K562 (cell line): ENCODE measurements at regions not wholly inside any gene's neighbourhood (a gene's known extent, or its start where the extent isn't known, plus 50 kb on each side); places are given as distances from the start of the nearest gene placed in this dataset.

Source experiments
- ATAC-seq: fragments of 200-7000 bp; cut with Tn5 transposase; 3 replicates; pipeline ENCODE4 v1.9.1; 2020; ENCODE audit warnings: moderate library complexity
- BruUV-seq: library from RNA; stranded (reverse); fragments of 400-500 nt; replicated peaks from 2 replicates; lab custom pipeline; 2021; lab: Mats Ljungman, UMichigan
- CTCF ChIA-PET: fragments of 300-600 bp; formaldehyde crosslinking; extraction: SDS; loops from one replicate; lab custom pipeline; 2021; ENCODE audit warnings: low intra/inter-chr PET ratio; lab: Yijun Ruan, JAX
- POLR2A ChIA-PET: fragments of 300-600, 350-650 bp; sonication (Branson Sonifier 250); formaldehyde crosslinking; extraction: SDS; loops from one replicate; lab custom pipeline; 2021; ENCODE audit warnings: antibody characterized with exemption, inconsistent platforms; lab: Yijun Ruan, JAX
- DNase-seq, 4 experiments: peaks; one replicate each; pipeline versions ENCODE4 v3.0.0 to v3.0.0-alpha.2; 2011 to 2018; ENCODE audit warnings: low spot score in 3 of 4, mixed read lengths in 3 of 4; ENCODE audit errors: extremely low read depth in 1 of 4
- FAIRE-seq: peaks from 2 replicates; lab custom pipeline; 2011; peaks lifted over from hg19 to GRCh38; lab: Jason Lieb, UNC
- H2AFZ ChIP-seq: 2 replicates; pipeline ENCODE4 v1.6.0; 2011; ENCODE audit warnings: low read depth, low read length, control low read depth, inconsistent platforms
- H3K27ac ChIP-seq: fragments of 200-600 bp; 3 replicates; pipeline ENCODE4 v1.8.0; 2011; ENCODE audit warnings: low read depth, mild to moderate bottlenecking, control low read depth, inconsistent platforms, low read length, moderate library complexity, mixed read lengths; ENCODE audit errors: extremely low read depth
- H3K27me3 ChIP-seq, 2 experiments: fragments of 300-600 bp in 1 of 2; 2 replicates in 1 of 2; 3 replicates in 1 of 2; pipeline versions ENCODE4 v1.6.0 to v1.8.0; 2011; ENCODE audit warnings: inconsistent platforms in 2 of 2, low read length in 2 of 2, mild to moderate bottlenecking in 1 of 2, mixed read lengths in 1 of 2, moderate library complexity in 1 of 2; ENCODE audit not compliant: control insufficient read depth in 2 of 2, insufficient read depth in 2 of 2
- H3K36me3 ChIP-seq: fragments of 300-600 bp; 3 replicates; pipeline ENCODE4 v1.8.0; 2011; ENCODE audit warnings: mild to moderate bottlenecking, low read length, inconsistent platforms; ENCODE audit not compliant: control insufficient read depth, insufficient read depth
- H3K4me1 ChIP-seq, 2 experiments: fragments of 200-600 bp in 1 of 2; replicated peaks in 1 of 2; 2 replicates in 1 of 2; 3 replicates in 1 of 2; pipeline versions ENCODE4 v1.5.1 to v1.8.0; 2011; ENCODE audit warnings: inconsistent platforms in 2 of 2, low read length in 2 of 2, mild to moderate bottlenecking in 1 of 2, mixed read lengths in 1 of 2, moderate library complexity in 1 of 2; ENCODE audit not compliant: control insufficient read depth in 2 of 2, insufficient read depth in 2 of 2
- H3K4me2 ChIP-seq: 2 replicates; pipeline ENCODE4 v1.6.1; 2011; ENCODE audit warnings: low read length, control low read depth, inconsistent platforms, mixed read lengths; ENCODE audit not compliant: insufficient read depth
- H3K4me3 ChIP-seq: fragments of 200-600 bp; sonication (generic), shearing (Covaris generic); 2 replicates; pipeline ENCODE4 v1.5.1; 2016; ENCODE audit warnings: control low read depth, inconsistent platforms
- H3K79me2 ChIP-seq: fragments of 200-600 bp; 3 replicates; pipeline ENCODE4 v1.8.0; 2011; ENCODE audit warnings: low read length, inconsistent platforms; ENCODE audit not compliant: control insufficient read depth, insufficient read depth
- H3K9ac ChIP-seq, 2 experiments: 2 replicates each; pipeline versions ENCODE4 v1.6.0 to v1.6.1; 2011; ENCODE audit warnings: low read depth in 2 of 2, low read length in 2 of 2, control low read depth in 1 of 2, inconsistent platforms in 1 of 2, mild to moderate bottlenecking in 1 of 2, mixed read lengths in 1 of 2; ENCODE audit not compliant: insufficient read depth in 1 of 2
- H3K9me1 ChIP-seq: one replicate; pipeline ENCODE4 v1.6.0; 2011; ENCODE audit warnings: inconsistent platforms, mild to moderate bottlenecking, low read length, moderate library complexity; ENCODE audit not compliant: control insufficient read depth, insufficient read depth
- H3K9me3 ChIP-seq: replicated peaks from 2 replicates; pipeline ENCODE4 v1.5.1; 2011; ENCODE audit warnings: low read depth, low read length, inconsistent platforms; ENCODE audit not compliant: control insufficient read depth, insufficient read depth
- H4K20me1 ChIP-seq: replicated peaks from 2 replicates; pipeline ENCODE4 v1.6.1; 2011; ENCODE audit warnings: low read length, inconsistent platforms, mixed read lengths; ENCODE audit not compliant: control insufficient read depth, insufficient read depth
- BRF1 ChIP-seq: IDR thresholded peaks from 3 replicates; pipeline ENCODE4 v1.6.1; 2011; ENCODE audit warnings: borderline replicate concordance, mild to moderate bottlenecking; ENCODE audit not compliant: insufficient read length; ENCODE audit errors: extremely low read depth
- HNRNPLL ChIP-seq: fragments of 200-400 bp; formaldehyde crosslinking; IDR thresholded peaks from 2 replicates; pipeline ENCODE4 v1.6.1; 2017; ENCODE audit warnings: low read length, low read depth, mild to moderate bottlenecking; ENCODE audit not compliant: poor library complexity, severe bottlenecking
- LCOR ChIP-seq: sonication (generic); formaldehyde crosslinking; IDR thresholded peaks from 2 replicates; pipeline ENCODE4 v1.8.0; 2022; ENCODE audit warnings: mild to moderate bottlenecking, missing genetic modification reagents
- LEF1 ChIP-seq: fragments of 450-650 bp; IDR thresholded peaks from 2 replicates; pipeline ENCODE4 v1.6.1; 2016; ENCODE audit warnings: mild to moderate bottlenecking
- NCOA2 ChIP-seq, 2 experiments: fragments of 450-650 bp; IDR thresholded peaks; 2 replicates each; pipeline ENCODE4 v1.6.1; 2018; ENCODE audit warnings: mild to moderate bottlenecking in 2 of 2, moderate library complexity in 1 of 2; ENCODE audit not compliant: partially characterized antibody in 2 of 2
- RAD51 ChIP-seq: fragments of 450-650 bp; IDR thresholded peaks from 2 replicates; pipeline ENCODE4 v1.7.1; 2016; ENCODE audit warnings: low read depth, mild to moderate bottlenecking, borderline replicate concordance
- REST ChIP-seq, 2 experiments: fragments of 450-650 bp; formaldehyde crosslinking in 1 of 2; IDR thresholded peaks; 2 replicates each; pipeline versions ENCODE4 v1.4.0 to v1.6.1; 2014 to 2020; ENCODE audit warnings: mild to moderate bottlenecking in 2 of 2, borderline replicate concordance in 1 of 2, low read depth in 1 of 2
- TRIM28 ChIP-seq: fragments of 450-650 bp; IDR thresholded peaks from 2 replicates; pipeline ENCODE4 v1.6.1; 2017
- ZNF398 ChIP-seq: fragments of 250-450 bp; sonication (Bioruptor Pico); IDR thresholded peaks from 2 replicates; pipeline ENCODE4 v1.8.0; 2021; ENCODE audit warnings: moderate library complexity, mild to moderate bottlenecking, inconsistent platforms
- ZNF740 ChIP-seq, 3 experiments: fragments of 200-800 bp in 1 of 3; sonication (Bioruptor generic) in 1 of 3; sonication (generic) in 1 of 3; formaldehyde crosslinking in 1 of 3; IDR thresholded peaks; 2 replicates each; pipeline versions ENCODE4 v1.6.1 to v1.8.0; 2016 to 2022; ENCODE audit warnings: mild to moderate bottlenecking in 2 of 3, missing compliant biosample characterization in 2 of 3, missing genetic modification characterization in 2 of 3, missing genetic modification reagents in 1 of 3
- WGBS: fragments of 100-300 bp; shearing (Covaris generic); methylation state at CpG from one replicate; pipeline ENCODE4 v1.1.6; 2016; ENCODE audit warnings: low coverage, mixed read lengths; ENCODE audit not compliant: insufficient coverage; ENCODE audit errors: missing lambda C conversion rate; 5-methylcytosine and 5-hydroxymethylcytosine counted together
- in situ Hi-C: fragments of 300-500 bp; cut with MboI; formaldehyde crosslinking; loops from 4 replicates; pipeline ENCODE4 v1.15.0; 2018; ENCODE audit warnings: inconsistent platforms, mixed read lengths
- intact Hi-C: fragments of 100-400 bp; cut with micrococcal nuclease; formaldehyde crosslinking; loops from 2 replicates; pipeline ENCODE4 v1.14.2; 2022

GRCh38 chr10:8439040-8439439, 384.6 kb downstream of the GATA3 start:
- FAIRE-seq (no peak), DNase-seq (no peak), ATAC-seq (no peak)
- Histone ChIP-seq H3K79me2 (no peaks in the 10 kb centered on the region), H3K27ac (no peak overlapping the region), H3K4me1 (no peaks in the 10 kb centered on the region), H3K9me1 (no peaks in the 10 kb centered on the region), H3K4me2 (no peak overlapping the region), H3K9ac (no peak overlapping the region), H2AFZ (no peak overlapping the region), H3K9me3 (no peaks in the 10 kb centered on the region), H3K36me3 (no peaks in the 10 kb centered on the region), H3K27me3 (no peaks in the 10 kb centered on the region), H4K20me1 (no peaks in the 10 kb centered on the region), H3K4me3 (no peak overlapping the region)
- in situ Hi-C loops (no loop called here), intact Hi-C loops (no loop called here)
- ChIA-PET POLR2A (interaction anchor here (0.5 to 0.6 kb wide), 2 partner anchors 25 to 1944 kb away, joined by 3 read pairs; no protein-coding TSS in a partner anchor), CTCF (no interaction called here)
- BruUV-seq = no TSS peak
- 0% methylated on average over 1 of the region's 1 CpG for WGBS
- TF ChIP-seq BRF1 (no peak), LEF1 (no peak), REST (IDR thresholded peaks at IDR 0.05; ENCODE audit: borderline replicate concordance) (no peak), REST (CRISPR knock-in tag; IDR thresholded peaks at IDR 0.05; ENCODE audit: low read depth) (no peak), LCOR (CRISPR knock-in tag) (no peak), TRIM28 (no peak), RAD51 (no peak), ZNF740 (CRISPR knock-in tag; IDR thresholded peaks at IDR 0.05) (no peak), ZNF740 (tag; IDR thresholded peaks at IDR 0.05) (no peak), HNRNPLL (no peak), ZNF398 (CRISPR knock-in tag) (no peak), NCOA2 (IDR thresholded peaks at IDR 0.05; ENCODE audit: partially characterized antibody in 2 of 2) (no peak)
